Panc1 (cell line): ENCODE measurements at regions not wholly inside any gene's neighbourhood (a gene's known extent, or its start where the extent isn't known, plus 50 kb on each side); places are given as distances from the start of the nearest gene placed in this dataset.

Experiments used
- ATAC-seq: fragments of 200-7000 bp; cut with Tn5 transposase; 2 replicates; pipeline ENCODE4 v1.9.1; 2020; ENCODE audit warnings: mild to moderate bottlenecking, moderate library complexity
- BruUV-seq: library from RNA; stranded (reverse); fragments of 400-500 nt; replicated peaks from 2 replicates; lab custom pipeline; 2021; lab: Mats Ljungman, UMichigan
- CTCF ChIA-PET: fragments of 300-600 bp; sonication (Branson Sonifier 250); formaldehyde crosslinking; loops from one replicate; lab custom pipeline; 2022; ENCODE audit warnings: antibody characterized with exemption; lab: Charles Lee
- POLR2A ChIA-PET: fragments of 300-600 bp; sonication (Branson Sonifier 250); formaldehyde crosslinking; loops from one replicate; lab custom pipeline; 2022; ENCODE audit warnings: antibody characterized with exemption; lab: Charles Lee
- DNase-seq: peaks from one replicate; pipeline ENCODE4 v3.0.0-alpha.2; 2010; ENCODE audit warnings: low read depth, low spot score
- H3K27ac ChIP-seq: 2 replicates; pipeline ENCODE4 v1.5.1; 2011; ENCODE audit warnings: mild to moderate bottlenecking, low read length, inconsistent platforms
- H3K27me3 ChIP-seq: fragments of 200-500 bp; sonication (Bioruptor generic); 2 replicates; pipeline ENCODE4 v1.6.0; 2014; ENCODE audit warnings: low read length, inconsistent platforms; ENCODE audit not compliant: control insufficient read depth, insufficient read depth
- H3K36me3 ChIP-seq: fragments of 200-500 bp; sonication (Bioruptor generic); 2 replicates; pipeline ENCODE4 v1.5.1; 2014; ENCODE audit warnings: inconsistent platforms, mild to moderate bottlenecking, low read length, moderate library complexity; ENCODE audit not compliant: control insufficient read depth, insufficient read depth
- H3K4me1 ChIP-seq: 2 replicates; pipeline ENCODE4 v1.5.1; 2011; ENCODE audit warnings: inconsistent platforms, mild to moderate bottlenecking, low read length, moderate library complexity; ENCODE audit not compliant: control insufficient read depth, insufficient read depth
- H3K4me3 ChIP-seq, 2 experiments: 2 replicates each; pipeline ENCODE4 v1.5.1; 2011 to 2012; ENCODE audit warnings: low read depth in 2 of 2, low read length in 2 of 2, mild to moderate bottlenecking in 2 of 2, inconsistent platforms in 1 of 2, moderate library complexity in 1 of 2
- H3K9me3 ChIP-seq: fragments of 200-500 bp; sonication (Bioruptor generic); 2 replicates; pipeline ENCODE4 v1.5.1; 2014; ENCODE audit warnings: low read depth, mild to moderate bottlenecking, inconsistent platforms, low read length, moderate library complexity; ENCODE audit not compliant: control insufficient read depth, insufficient read depth
- CTCF ChIP-seq: fragments of 450-650 bp; IDR thresholded peaks from 2 replicates; pipeline ENCODE4 v1.5.1; 2017; ENCODE audit warnings: mild to moderate bottlenecking
- POLR2AphosphoS5 ChIP-seq: IDR thresholded peaks from 2 replicates; pipeline ENCODE4 v1.6.1; 2012; ENCODE audit warnings: mild to moderate bottlenecking, low read depth, low read length, moderate library complexity
- REST ChIP-seq, 2 experiments: IDR thresholded peaks; 2 replicates each; pipeline ENCODE4 v1.6.1; 2011 to 2012; ENCODE audit warnings: low read depth in 2 of 2, control low read depth in 1 of 2, low read length in 1 of 2, mild to moderate bottlenecking in 1 of 2, moderate library complexity in 1 of 2; ENCODE audit not compliant: insufficient read depth in 1 of 2
- SIN3A ChIP-seq: IDR thresholded peaks from 2 replicates; pipeline ENCODE4 v1.6.1; 2012; ENCODE audit warnings: low read depth, mild to moderate bottlenecking, low read length, moderate library complexity, borderline replicate concordance; ENCODE audit not compliant: insufficient read depth
- TCF7L2 ChIP-seq: IDR thresholded peaks from 2 replicates; pipeline ENCODE4 v1.6.1; 2011; ENCODE audit warnings: mild to moderate bottlenecking, low read depth, low read length, inconsistent platforms
- in situ Hi-C: cut with HindIII; loops from 2 replicates; pipeline ENCODE4 v1.10.0; 2016; ENCODE audit warnings: low sequenced_read_pairs, low pct_unique_long_range_greater_than_20kb
- intact Hi-C: fragments of 100-400 bp; cut with micrococcal nuclease; formaldehyde crosslinking; loops from one replicate; pipeline ENCODE4 v1.10.0; 2022; ENCODE audit not compliant: unreplicated experiment

- Histone ChIP-seq H3K36me3 (no peaks in the 10 kb centered on the region), H3K9me3 (no peaks in the 10 kb centered on the region), H3K4me3 (no peak overlapping the region), H3K27ac (no peak overlapping the region), H3K27me3 (no peaks in the 10 kb centered on the region), H3K4me1 (no peaks in the 10 kb centered on the region)
- in situ Hi-C loops (no loop called here), intact Hi-C loops (no loop called here)
- ChIA-PET CTCF (no interaction called here), POLR2A (no interaction called here)
- DNase-seq: no peak
- no peak for ATAC-seq
- BruUV-seq: no TSS peak
- TF ChIP-seq CTCF: no peak
- TF ChIP-seq REST (IDR thresholded peaks at IDR 0.05; ENCODE audit: insufficient read depth in 1 of 2, low read depth in 2 of 2, low read length in 1 of 2): no peak
- no peak for TF ChIP-seq POLR2AphosphoS5
- TF ChIP-seq TCF7L2: no peak
- no peak for TF ChIP-seq SIN3A
Observed at GRCh38 chr13:77386046-77386445, 59.2 kb upstream of the MYCBP2 start.

- intact Hi-C loops (no loop called here), in situ Hi-C loops (no loop called here)
- Histone ChIP-seq H3K27me3 (no peaks in the 10 kb centered on the region), H3K9me3 (no peaks in the 10 kb centered on the region), H3K4me3 (no peak overlapping the region), H3K36me3 (no peaks in the 10 kb centered on the region), H3K27ac (no peak overlapping the region), H3K4me1 (no peaks in the 10 kb centered on the region)
- no peak for TF ChIP-seq TCF7L2
- no peak for TF ChIP-seq POLR2AphosphoS5
- TF ChIP-seq CTCF: no peak
- TF ChIP-seq REST (IDR thresholded peaks at IDR 0.05; ENCODE audit: insufficient read depth in 1 of 2, low read depth in 2 of 2, low read length in 1 of 2): no peak
- TF ChIP-seq SIN3A: no peak
- CTCF ChIA-PET: no interaction called here
- ATAC-seq (no peak), DNase-seq (no peak)
- no TSS peak for BruUV-seq
- POLR2A ChIA-PET: no interaction called here
Observed at GRCh38 chr13:77384999-77385398, 58.1 kb upstream of the MYCBP2 start.
